SU-DHL-6 (cell line): ENCODE measurements at regions not wholly inside any gene's neighbourhood (a gene's known extent, or its start where the extent isn't known, plus 50 kb on each side); places are given as distances from the start of the nearest gene placed in this dataset.

Source experiments
- CTCF ChIP-seq: fragments of 200-600 bp; sonication (generic); IDR thresholded peaks from one replicate; pipeline ENCODE4 v1.5.1; 2017; ENCODE audit warnings: antibody characterized with exemption, mild to moderate bottlenecking, low read length, moderate library complexity; ENCODE audit not compliant: insufficient read depth, poor library complexity, severe bottlenecking
- EZH2phosphoT487 ChIP-seq: fragments of 200-600 bp; sonication (generic), shearing (Covaris generic); conservative IDR thresholded peaks from 2 replicates; pipeline ENCODE4 v1.6.1; 2018; ENCODE audit warnings: mild to moderate bottlenecking, antibody characterized with exemption, low read length, moderate library complexity, mixed read lengths

DNA sequence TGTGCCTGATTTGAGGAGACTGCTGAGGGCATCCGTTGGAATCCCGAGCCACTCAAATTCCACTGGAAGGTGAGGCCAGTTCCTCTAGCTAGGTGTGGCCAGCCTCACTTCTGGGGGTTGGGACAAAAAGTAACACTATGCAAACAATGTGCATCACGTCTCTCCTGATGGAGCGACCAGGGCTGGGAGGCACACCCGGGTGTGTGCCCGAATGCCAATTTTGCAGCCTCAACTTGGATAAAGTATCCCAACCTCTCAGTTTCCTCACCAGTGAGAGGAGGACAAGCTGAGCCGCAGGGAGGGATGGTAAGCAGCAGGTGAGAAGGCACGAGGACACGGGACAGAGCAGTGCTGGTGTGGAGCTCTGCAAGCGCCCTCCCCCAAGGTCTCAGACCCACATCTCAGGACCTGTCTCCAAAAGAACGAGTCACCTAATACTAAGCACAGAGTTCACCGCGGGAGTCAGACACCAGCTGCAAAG, 218.3 kb downstream of the HAUS1 start:
- TF ChIP-seq CTCF (no peak), EZH2phosphoT487 (no peak)
